ENCODE measurements at regions not wholly inside any gene's neighbourhood (a gene's known extent, or its start where the extent isn't known, plus 50 kb on each side); places are given as distances from the start of the nearest gene placed in this dataset.

GRCh38 chr2:192245329-192245728 lies 50.6 kb upstream of the TMEFF2 start:
- TF ChIP-seq HOXA9 (CRISPR knock-in tag; IDR thresholded peaks at IDR 0.05; ENCODE audit: borderline replicate concordance) (no peak), KLF9 (CRISPR knock-in tag; IDR thresholded peaks at IDR 0.05; ENCODE audit: low read depth) (no peak), ZBTB2 (CRISPR knock-in tag; IDR thresholded peaks at IDR 0.05; ENCODE audit: low read depth) (no peak), ZNF713 (CRISPR knock-in tag; IDR thresholded peaks at IDR 0.05) (no peak), MXI1 (IDR thresholded peaks at IDR 0.05; ENCODE audit: borderline replicate concordance, low read depth, low read length) (no peak), NFIC (IDR thresholded peaks at IDR 0.05; ENCODE audit: low read length) (no peak), KDM4B (CRISPR knock-in tag; IDR thresholded peaks at IDR 0.05) (no peak)
